Stimulated activated CD4-positive, alpha-beta T cell treated with anti-CD3 and anti-CD28 coated beads, Interleukin-1b, Interleukin-23, amount 100 ng/mL, for 48 hours (primary cell): ENCODE measurements at regions not wholly inside any gene's neighbourhood (a gene's known extent, or its start where the extent isn't known, plus 50 kb on each side); places are given as distances from the start of the nearest gene placed in this dataset.

Source experiments
- DNase-seq: peaks from one replicate; pipeline ENCODE4 v3.0.0-alpha.2; 2020

DNA sequence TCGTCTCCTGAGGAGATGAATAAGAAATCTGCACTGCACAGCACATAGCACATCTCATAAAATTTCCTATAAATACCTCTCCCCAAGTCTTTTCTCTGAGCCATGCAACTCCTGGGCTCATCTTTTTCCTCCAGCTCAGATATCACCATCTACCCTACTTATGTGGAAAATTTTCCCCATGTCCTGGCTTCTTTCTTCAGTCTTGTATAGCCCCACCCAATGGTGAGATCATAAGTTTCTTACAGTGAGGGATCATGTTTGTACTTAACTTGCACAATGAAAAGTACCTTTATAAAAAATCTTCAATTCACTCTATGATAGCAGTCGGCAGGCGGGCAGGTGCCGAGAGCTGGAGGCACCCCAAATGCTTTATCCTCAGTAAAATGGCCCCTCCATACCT lies 198.6 kb upstream of the S100G start:
- DNase-seq: no peak

DNA sequence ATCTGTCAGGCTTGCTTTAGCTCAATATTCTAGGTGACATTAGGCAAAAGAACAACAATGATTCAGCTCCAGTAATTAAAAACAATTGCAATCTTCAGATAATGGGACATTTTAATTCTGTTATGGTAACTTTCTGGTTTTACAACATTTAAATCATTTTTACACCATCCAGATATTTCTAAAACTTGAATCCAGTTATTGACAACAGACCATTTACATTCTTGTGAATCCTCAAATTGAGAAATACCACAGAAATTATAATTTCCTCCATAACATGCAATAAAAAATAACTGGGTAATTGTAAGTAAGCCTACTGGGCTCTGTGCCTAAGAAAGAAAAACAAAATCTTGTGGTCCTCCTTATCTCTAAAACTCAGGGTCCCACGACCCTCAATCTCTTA lies 195.0 kb upstream of the S100G start:
- no peak for DNase-seq

DNA sequence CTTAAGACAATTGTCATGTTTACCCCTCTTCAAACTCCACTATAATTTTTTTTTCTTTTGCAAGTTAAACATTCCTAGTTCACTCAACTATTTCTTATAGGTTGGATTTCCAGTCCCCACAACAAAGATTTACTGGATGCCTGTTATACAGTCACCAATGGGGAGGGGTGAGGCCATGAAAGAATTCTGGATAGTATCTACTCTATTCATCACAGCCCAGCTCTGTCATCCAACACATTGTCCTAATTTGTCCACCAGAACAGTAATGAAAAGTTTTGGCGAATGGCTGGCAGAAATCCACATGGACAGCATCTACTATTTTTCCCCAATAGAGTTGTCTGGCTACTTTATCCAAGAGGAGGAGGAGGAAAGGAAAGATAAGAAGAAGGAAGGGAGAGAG lies 192.7 kb upstream of the S100G start:
- DNase-seq: no peak

DNA sequence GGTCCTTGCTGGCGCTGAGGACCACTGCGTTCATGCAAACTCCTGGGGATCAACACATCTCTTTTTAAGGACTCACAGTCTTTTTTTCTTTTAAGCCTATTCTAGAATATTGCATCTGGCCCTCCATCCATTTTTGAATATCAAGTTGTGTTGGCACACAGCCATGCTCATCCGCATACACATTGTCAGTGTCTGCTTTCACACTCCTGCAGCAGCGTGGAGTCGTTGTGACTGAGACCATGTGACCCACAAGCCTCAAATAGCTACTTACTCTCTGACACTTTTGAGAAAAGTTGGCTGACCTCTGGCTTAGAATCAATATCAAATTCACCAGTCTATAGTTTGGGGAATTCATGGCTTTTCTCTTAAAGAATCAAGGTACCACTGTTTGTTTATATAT lies 191.8 kb upstream of the S100G start:
- DNase-seq: no peak

DNA sequence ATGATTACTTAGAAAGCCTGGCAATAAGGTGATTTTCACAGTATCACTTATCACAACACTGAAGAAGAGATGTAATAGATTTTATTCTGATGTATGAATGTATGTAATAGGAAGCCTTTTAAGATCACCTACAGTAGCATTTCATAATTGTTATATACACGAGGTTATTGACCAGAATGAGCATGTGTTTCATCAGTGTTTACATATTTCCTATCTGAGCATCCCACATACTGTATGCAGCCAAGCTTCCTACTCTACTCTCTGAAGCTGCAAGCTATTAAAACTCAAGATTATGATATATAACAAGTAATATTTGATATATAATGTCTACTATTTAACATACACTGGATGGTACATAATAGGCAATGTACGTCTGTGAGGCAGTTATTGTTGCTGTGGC lies 190.9 kb upstream of the S100G start:
- no peak for DNase-seq

DNA sequence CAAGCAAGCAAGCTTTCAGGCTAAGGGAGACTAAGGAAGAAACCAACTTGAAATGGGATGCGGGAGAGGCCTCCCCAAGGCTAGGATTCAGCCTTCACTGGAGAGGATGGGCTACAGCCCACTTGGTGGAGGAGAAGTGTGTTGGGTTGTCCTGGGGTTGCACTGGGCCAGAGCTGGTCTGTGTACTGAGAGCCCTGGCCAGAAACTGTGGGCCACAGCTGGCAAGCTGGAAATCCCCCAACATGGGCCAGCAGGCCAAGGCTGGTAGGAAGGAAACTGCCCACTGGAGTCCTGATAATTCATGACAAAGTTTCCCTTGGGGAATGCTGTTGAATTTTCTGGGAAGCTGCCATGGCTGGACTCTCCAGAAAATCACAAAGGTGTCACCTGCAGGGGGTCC lies 188.0 kb upstream of the S100G start:
- no peak for DNase-seq

DNA sequence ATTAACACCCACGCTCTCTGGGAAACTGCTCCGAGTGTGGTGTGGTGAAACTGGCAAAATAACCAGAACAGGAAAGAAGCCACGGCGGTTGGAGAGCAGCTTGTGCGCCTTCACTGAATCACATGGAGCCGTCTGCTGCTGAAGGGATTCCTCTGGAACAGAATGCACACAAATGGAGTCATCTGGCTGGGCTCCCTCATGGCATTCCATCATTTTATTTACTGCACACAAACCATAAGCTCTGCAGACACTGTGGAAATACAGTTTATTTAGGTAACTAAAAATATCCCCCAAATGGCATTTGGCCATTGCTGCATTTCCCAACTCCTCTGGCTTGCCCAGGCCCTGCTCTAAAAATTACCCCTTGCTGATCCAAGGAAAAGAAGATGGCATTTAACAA lies 187.0 kb upstream of the S100G start:
- DNase-seq: no peak

DNA sequence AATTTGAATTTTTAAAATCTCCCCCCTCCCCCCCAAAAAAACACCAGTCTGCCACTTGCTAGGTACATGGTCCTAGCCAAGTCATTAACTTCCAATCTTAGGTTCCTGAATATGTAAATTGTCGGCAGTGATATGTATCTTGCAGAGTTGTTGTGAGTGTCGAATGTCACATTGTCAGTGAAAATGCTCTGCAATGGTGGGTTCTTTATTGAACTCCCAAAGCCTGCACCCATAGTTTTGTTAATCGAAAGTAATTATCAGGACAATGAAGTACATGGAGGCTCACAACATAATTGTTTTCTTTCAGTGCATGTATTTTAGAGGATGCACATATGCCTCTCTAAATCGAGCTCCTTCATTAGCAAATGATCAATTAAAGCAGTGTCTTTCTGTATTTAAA lies 185.6 kb upstream of the S100G start:
- DNase-seq: no peak

DNA sequence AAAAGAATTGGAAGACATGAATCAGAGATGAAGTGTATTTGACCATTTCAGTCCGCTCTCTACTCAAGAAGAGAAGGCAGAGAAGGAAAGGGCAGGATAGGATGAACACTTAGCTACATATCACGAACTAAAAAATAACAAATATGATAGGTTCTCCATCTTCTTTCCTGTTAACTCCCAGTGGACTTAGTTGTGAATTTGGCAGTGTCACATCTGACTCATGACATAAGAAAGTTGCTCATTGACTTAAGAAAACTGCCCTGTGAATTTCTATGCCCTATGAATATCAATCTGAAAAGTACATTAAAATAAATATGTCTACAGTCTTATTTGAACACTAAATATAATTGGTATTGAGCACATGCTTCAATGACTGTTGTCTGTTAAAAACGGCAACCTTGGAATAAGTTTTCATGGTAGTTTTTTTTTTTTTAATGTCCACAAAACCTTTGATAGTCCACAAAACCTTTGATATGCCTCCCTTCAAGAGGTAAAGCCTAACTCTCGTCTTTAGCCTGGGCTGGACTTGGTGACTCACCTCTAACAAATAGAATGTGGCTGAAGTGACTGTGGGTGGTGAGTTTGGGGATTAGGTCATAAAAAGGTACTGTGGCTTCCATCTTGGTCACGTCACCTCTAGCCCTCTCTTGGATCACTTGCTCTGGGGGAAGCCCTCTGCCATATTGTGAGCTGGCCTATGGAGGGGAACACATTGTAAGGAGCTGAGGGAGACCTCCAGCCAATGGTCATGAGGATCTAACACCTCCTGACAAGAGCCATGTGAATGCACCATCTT lies 184.7 kb upstream of the S100G start:
- no peak for DNase-seq

DNA sequence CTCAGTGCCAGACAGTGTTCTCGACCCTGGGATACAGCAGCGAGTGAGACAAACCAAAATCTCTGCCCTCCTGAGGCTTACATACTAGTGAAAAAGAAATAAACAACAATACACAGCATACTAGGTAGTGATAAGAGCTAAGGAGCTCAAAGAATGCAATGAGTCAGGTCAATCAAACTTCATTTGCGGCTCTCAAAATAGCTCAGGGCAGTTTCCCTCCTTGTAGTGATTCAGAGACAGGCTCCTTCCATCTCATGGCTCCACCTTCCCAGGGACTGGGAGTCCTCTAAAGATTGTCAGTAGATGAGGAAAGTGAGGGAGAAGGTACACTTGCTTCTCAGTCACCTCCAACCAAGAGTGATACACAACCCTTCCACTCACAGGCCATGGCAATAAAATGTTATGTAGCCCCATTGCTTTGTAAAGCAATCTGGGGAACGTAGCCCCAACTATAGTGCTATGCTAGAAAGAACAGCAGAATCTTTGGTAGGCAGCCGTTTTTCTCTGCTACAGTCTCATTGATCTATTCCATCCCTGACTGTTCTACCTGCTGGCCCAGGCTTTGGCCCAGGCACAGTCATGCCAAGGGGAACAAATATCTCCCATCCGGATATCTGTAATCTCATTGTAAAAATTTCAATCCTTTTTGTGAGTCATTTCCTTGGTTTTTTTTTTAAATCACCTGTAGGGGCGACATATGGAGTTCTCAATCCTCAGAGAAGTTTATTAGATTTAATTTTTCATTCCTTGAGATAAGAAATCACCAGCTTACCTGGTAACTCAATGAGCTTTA lies 183.1 kb upstream of the S100G start:
- no peak for DNase-seq

DNA sequence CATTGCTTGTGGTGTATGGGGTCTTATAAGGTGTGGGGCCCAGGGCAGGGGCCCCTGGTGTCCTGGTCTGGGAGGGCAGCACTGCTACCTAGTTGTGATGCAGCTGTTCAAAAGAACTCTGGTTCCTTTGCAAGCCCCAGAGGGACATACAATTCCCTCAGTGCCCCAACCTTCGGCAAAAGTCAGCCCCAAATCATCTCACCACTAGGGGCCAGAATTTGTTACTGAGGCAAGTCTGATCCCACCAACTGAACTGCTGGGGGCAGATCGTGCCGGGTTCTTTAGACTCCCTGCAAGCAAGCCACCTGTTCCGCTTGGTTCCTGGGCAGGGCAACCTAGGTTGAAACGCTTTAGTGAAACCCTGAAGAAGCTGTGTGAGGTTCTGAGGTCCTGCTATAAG lies 180.1 kb upstream of the S100G start:
- DNase-seq: no peak

DNA sequence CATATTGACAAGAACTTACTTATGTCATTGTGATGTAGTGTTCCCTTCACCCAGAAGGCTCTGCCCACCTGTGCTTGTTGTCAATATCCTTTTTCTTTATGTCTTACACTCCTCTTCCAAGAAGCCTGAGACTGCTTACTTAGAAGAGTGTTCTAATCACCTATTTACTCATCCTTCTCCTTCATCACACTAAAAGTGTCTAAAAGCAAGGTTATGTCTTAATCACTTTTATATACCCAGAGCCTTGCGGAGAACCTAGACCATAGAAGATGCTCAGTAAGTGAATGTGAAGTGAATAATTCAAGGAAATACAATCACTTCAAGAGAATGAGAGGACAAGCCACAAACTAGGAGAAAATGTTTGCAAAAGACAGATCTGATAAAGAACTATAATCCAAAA lies 177.6 kb upstream of the S100G start:
- DNase-seq: no peak

DNA sequence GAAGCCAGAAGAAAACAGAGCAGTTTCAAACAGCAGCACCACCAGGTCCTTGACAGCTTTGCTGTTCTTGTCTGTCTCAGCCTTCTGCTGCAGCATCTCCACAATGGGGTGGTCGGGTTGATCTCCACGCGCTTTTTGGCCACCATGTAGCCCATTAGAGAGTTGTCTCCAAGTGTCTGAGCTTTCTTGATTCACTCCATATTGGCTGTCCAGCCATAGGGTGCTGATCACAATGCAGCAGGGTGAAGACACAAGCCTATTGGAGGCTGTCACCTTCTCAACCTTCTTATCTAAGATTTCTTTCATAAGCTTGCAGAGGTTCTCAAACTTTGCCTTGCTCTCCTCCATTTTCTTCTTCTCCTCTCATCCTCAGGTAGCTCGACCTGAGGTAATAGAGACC lies 175.4 kb upstream of the S100G start:
- DNase-seq: no peak

DNA sequence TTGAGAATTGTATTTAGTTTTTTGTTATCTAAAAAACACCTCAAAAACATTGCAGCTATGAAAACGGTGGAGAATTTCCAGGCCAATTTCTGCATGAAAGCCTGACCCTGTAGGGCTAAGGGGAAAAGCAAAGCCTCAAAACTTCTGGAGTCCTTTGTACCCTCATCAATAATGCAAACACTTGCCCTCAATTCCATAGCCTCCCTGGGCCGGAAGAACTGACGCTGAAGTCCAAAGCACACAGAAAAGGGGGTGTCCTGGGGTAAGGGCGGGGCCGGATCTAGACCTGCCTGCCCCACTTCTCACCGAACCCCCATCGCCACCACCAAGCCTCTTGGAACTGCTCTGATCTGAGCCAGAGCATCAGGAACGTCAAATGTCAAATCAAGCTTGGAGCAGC lies 173.9 kb upstream of the S100G start:
- no peak for DNase-seq

DNA sequence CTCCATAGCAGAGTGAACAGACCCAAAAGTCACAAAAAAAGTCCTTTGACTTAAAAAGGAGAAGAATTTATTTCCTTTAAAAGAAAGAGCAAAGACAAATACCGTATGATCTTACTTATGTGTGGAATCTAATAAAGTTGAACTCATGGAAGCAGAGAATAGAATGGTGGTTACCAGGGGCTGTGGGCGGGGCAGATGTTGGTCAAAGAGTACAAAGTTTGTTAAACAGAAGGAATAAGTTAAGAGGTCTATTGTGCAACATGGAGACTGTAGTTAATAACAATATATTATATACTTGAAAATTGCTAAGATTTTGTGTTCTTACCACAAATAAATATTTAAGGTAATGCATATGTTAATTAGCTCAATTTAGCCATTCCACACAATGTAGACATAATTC lies 173.3 kb upstream of the S100G start:
- no peak for DNase-seq

DNA sequence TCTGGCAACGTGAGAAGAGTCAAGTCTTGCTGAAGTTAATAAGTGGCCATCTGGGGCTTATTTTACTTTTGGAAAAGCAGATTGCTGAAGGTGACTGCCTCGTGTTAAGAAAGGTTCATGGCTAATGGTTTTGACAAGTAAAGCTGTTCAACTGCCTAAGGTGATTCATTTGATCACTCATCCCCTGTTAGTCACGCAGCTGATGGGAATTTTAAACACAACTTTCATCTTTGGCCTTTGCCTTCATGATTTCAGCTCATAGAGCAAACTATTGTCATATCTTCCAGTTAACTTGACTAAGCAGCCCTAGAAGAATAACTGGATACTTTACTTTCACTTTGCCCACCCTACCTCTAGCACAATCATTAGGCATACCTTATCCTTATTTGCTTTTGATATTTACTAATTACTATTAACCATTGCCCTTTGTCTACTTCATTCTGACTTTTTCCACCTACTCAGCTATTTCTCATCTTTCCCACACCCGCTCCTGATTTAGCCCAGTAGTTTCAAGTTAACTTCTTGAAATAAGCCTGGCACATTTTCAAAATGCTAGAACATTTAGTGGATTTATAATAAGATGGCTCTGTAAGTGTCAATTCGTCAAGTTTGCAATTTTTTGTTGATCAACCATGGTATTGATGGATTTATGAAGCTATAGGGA lies 170.6 kb upstream of the S100G start:
- DNase-seq: no peak

DNA sequence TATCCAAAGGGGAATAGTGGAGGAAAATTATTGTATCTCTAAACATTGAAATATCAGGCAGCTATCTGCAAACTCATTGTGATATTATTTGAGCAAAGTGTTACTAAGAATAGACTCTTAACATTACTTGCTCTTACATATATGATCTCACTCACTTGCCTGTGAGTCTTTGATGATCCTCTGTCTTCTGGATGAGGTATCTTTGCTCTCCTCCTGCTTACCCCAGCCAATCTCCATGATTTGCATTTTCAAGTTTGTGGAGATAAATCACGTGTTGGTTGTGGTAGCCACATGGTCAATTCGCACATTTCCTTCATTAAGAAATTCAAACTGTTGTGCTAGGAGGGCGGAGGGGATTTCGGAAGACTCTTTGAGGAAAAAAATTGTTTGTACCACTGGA lies 169.9 kb upstream of the S100G start:
- DNase-seq: no peak

DNA sequence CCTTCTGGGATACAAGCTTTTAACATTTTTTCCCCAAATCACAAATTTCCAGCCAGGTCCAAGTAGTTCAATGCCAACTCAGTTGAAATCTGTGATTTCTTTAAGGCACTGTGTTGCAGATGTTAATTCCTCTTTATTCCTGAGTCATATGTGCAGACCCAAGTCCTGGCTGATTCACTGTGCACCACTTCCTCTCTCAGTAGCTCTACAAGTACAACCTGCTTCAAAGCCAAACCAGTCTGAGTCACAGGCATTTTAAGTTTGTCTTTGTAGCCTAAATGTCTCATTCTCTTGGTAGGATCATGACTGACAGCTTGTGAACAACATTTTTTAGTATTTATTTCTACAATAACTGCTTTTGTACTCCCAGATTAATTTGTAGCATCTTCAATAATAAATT lies 165.6 kb upstream of the S100G start:
- DNase-seq: peak; percentile 48

DNA sequence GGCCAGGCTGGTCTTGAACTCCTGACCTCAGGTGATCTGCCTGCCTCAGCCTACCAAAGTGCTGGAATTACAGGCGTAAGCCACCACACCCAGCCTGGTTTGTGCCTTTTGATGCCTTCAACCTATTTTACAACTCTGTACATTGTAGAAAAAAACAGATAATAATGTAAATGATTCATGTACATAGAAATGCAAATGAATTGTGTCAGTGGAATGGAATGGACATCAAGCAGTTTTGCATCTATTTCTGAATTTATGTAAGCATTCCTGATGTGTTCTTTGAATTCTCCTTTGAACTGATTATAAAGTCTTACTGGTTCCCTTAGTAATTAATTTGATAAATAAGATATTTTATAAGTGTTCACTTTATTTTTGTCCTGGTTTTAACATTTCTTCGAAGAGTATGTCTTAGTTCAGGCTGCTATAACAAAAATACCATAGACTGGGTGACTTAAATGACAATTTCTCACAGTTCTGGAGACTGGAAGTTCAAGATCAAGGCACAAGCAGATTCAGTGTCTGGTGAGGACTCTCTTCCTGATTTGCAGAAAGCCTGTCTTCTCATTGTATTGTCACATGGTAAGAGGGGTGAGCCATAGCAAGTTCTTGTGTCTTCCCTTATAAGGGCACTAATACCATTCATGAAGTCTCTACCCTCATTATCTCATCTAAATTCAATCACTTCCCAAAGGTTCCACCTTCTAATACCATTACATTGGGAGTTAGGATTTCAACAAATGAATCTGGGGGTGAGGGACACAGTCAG lies 162.2 kb upstream of the S100G start:
- no peak for DNase-seq

DNA sequence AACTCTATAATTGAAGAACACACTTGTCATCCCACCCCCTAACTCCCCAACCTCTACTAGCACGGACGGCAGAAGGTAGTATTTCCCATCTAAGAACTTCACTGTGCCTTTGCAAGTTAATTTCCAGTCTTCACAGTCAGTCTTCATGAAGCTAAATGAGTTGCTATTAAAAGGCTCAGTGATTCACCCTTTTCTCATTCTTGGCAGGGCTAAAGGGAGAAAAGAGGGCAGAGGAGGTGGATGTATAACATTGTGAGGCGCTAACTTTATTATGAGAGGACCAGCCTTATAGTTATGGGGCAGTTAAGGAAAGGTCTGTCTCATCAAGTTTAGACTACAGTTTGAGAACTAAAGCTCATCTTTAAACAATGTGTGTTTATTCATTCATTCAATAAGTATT lies 161.0 kb upstream of the S100G start:
- no peak for DNase-seq

DNA sequence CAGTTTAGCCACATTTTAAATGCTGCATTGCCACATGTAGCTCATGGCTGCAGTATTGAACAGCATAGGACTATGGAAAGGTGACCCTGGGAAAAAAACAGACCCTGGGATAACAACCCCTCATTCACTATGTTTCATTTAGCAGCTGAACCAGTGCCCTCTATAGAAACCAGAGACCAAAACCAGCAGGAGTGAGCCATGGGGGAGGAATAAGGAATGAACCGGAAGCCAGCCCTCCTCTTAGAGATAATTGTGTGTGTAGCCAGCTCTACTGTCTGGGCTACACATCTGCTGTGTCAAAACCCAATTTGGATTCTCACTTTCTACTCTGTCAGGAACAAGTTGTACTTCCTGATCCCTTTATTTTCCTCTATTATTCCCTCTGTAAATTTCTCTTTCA lies 158.5 kb upstream of the S100G start:
- DNase-seq: no peak

DNA sequence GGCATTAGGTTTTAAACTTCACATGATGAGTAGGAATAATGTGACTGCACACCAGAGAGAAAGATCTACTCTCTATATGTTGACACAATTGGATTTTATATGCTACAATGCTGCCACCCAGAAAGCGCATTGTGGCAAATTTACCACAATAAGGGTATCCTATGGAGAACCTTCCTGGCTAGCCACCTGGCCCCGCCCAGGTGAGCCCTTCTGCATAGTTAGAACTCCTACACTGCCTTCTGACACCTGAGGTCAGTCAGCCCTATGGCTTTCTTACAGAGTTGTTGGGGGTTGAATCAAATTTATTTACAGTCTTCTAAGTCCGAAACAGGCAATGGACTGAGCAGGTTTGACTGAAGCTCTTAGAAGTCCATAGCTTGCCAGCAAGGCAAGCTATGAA lies 153.8 kb upstream of the S100G start:
- DNase-seq: no peak
